Suprapubic skin (tissue), 3 donors: ENCODE measurements at regions not wholly inside any gene's neighbourhood (a gene's known extent, or its start where the extent isn't known, plus 50 kb on each side); places are given as distances from the start of the nearest gene placed in this dataset.

Experiments used
- CTCF ChIP-seq, 2 donors: fragments of 200-600 bp in 1 of 2; fragments of 450-650 bp in 1 of 2; sonication (generic) in 1 of 2; IDR thresholded peaks; one replicate each; pipeline ENCODE4 v1.5.1; 2016 to 2019; ENCODE audit warnings: antibody characterized with exemption in 2 of 2, mild to moderate bottlenecking in 1 of 2, moderate library complexity in 1 of 2
- EP300 ChIP-seq: sonication (generic); formaldehyde crosslinking; IDR thresholded peaks from one replicate; pipeline ENCODE4 v1.6.1; 2017; ENCODE audit warnings: antibody characterized with exemption
- POLR2A ChIP-seq, 2 donors: fragments of 450-650 bp; IDR thresholded peaks; one replicate each; pipeline ENCODE4 v1.6.1; 2017; ENCODE audit warnings: antibody characterized with exemption in 2 of 2, mild to moderate bottlenecking in 2 of 2, moderate library complexity in 2 of 2

DNA sequence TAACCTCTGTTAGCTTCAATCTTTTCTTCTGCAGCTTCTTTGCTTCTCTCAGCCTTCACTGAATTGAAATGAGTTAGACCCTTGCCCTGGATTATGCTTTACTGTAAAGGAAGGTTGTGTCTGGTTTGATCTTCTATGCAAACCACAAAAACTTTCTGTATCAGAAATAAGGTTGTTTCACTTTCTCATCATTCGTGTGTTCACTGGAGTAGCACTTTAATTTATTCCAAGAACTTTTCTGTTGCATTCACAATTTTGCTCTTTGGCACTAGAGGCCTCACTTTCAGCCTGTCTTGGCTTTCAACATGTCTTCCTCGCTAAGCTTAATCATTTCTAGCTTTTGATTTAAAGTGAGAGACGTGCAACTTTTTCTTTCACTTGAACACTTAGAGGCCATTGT lies 365.3 kb downstream of the TDRD15 start:
- TF ChIP-seq CTCF (IDR thresholded peaks at IDR 0.05) (no peak), POLR2A (IDR thresholded peaks at IDR 0.05) (no peak), EP300 (no peak)
